RCC 7860 (cell line): ENCODE measurements at regions not wholly inside any gene's neighbourhood (a gene's known extent, or its start where the extent isn't known, plus 50 kb on each side); places are given as distances from the start of the nearest gene placed in this dataset.
A peak's percentile ranks its signal among the peaks of the same experiment; 100 is the strongest.

Source experiments
- DNase-seq: peaks from one replicate; pipeline ENCODE4 v3.0.0-alpha.2; 2015; ENCODE audit warnings: low spot score
- FAIRE-seq: peaks from 2 replicates; lab custom pipeline; 2012; peaks lifted over from hg19 to GRCh38; lab: Jason Lieb, UNC

GRCh38 chr12:58301730-58302122, 360.4 kb downstream of the ATP23 start:
- FAIRE-seq (no peak), DNase-seq (no peak)

GRCh38 chr12:58302487-58303011, 361.2 kb downstream of the ATP23 start:
- no peak for DNase-seq
- no peak for FAIRE-seq

GRCh38 chr12:58306266-58307000, 365.1 kb downstream of the ATP23 start:
- no peak for FAIRE-seq

GRCh38 chr12:58309806-58310205, 368.4 kb downstream of the ATP23 start:
- DNase-seq, result peak; percentile 89
- no peak for FAIRE-seq

More at GRCh38 chr12:58306266-58307000, 365.1 kb downstream of the ATP23 start:
- DNase-seq, result no peak

- FAIRE-seq (no peak), DNase-seq (peak; percentile 73)
These were observed 369.0 kb downstream of the ATP23 start for GRCh38 chr12:58310368-58310767.

GRCh38 chr12:58310809-58311622, 369.6 kb downstream of the ATP23 start:
- DNase-seq (peak; percentile 99), FAIRE-seq (peak; percentile 99)

- DNase-seq, result peak; percentile 50
- FAIRE-seq, result peak; percentile 77
These were observed 371.9 kb downstream of the ATP23 start for GRCh38 chr12:58313091-58313855.

GRCh38 chr12:58314610-58315009, 373.2 kb downstream of the ATP23 start:
- FAIRE-seq, result no peak
- peak; percentile 54 for DNase-seq

GRCh38 chr12:58316926-58317325, 375.6 kb downstream of the ATP23 start:
- DNase-seq (no peak), FAIRE-seq (no peak)

- DNase-seq, result no peak
These were observed 380.0 kb downstream of the ATP23 start for GRCh38 chr12:58321414-58321813.

GRCh38 chr12:58323676-58324075, 382.3 kb downstream of the ATP23 start:
- FAIRE-seq (no peak), DNase-seq (no peak)

More at GRCh38 chr12:58321414-58321813, 380.0 kb downstream of the ATP23 start:
- FAIRE-seq, result no peak

- FAIRE-seq (no peak), DNase-seq (no peak)
These were observed 384.2 kb downstream of the ATP23 start for GRCh38 chr12:58325561-58325960.

GRCh38 chr12:58326534-58326933, 385.2 kb downstream of the ATP23 start:
- no peak for DNase-seq
- no peak for FAIRE-seq

GRCh38 chr12:58336581-58337242, 395.3 kb downstream of the ATP23 start:
- FAIRE-seq, result peak; percentile 91
- peak; percentile 93 for DNase-seq

GRCh38 chr12:58337539-58337938, 396.2 kb downstream of the ATP23 start:
- peak; percentile 15 for FAIRE-seq
- DNase-seq, result peak; percentile 76

GRCh38 chr12:58341791-58342190, 400.4 kb downstream of the ATP23 start:
- FAIRE-seq (no peak), DNase-seq (no peak)

GRCh38 chr12:58342736-58343135, 401.4 kb downstream of the ATP23 start:
- FAIRE-seq, result no peak
- no peak for DNase-seq

GRCh38 chr12:58346032-58346632, 404.8 kb downstream of the ATP23 start:
- FAIRE-seq (peak; percentile 91), DNase-seq (peak; percentile 63)

GRCh38 chr12:58347188-58347587, 405.8 kb downstream of the ATP23 start:
- no peak for DNase-seq
- FAIRE-seq, result no peak

GRCh38 chr12:58347691-58348090, 406.3 kb downstream of the ATP23 start:
- peak; percentile 11 for FAIRE-seq
- DNase-seq, result no peak
